GM08714 (cell line): ENCODE measurements at regions not wholly inside any gene's neighbourhood (a gene's known extent, or its start where the extent isn't known, plus 50 kb on each side); places are given as distances from the start of the nearest gene placed in this dataset.

Experiments used
- H3K4me3 ChIP-seq: fragments of 200-500 bp; sonication (Bioruptor generic); 2 replicates; pipeline ENCODE4 v1.5.1; 2014; ENCODE audit warnings: mild to moderate bottlenecking, low read length, inconsistent platforms
- ZNF274 ChIP-seq: IDR thresholded peaks from 2 replicates; pipeline ENCODE4 v1.6.1; 2012; ENCODE audit warnings: mild to moderate bottlenecking, low read depth, low read length

- H3K4me3 ChIP-seq: no peak overlapping the region
- TF ChIP-seq ZNF274: no peak
Observed at GRCh38 chr18:75927791-75928190, 500.3 kb upstream of the SMIM21 start.

DNA sequence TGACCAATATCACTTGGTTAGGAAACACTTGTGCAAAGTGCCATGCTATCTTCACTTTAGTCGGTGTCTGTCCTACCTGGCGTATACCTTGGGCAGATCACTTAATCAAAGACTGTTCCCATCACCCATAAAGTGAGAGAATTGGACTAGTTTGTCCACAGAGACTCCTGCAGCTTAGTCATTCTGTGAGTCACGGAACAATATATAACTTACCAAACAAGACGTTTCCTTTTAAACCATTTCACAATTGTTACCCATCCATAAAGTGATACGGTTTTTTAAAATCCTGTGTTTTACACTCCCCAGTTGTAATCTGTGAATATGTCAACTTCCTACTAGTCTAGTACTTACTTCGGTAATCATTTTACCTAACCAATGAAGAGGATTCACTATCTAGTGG, 499.3 kb upstream of the SMIM21 start:
- TF ChIP-seq ZNF274: no peak
- H3K4me3 ChIP-seq: no peak overlapping the region

DNA sequence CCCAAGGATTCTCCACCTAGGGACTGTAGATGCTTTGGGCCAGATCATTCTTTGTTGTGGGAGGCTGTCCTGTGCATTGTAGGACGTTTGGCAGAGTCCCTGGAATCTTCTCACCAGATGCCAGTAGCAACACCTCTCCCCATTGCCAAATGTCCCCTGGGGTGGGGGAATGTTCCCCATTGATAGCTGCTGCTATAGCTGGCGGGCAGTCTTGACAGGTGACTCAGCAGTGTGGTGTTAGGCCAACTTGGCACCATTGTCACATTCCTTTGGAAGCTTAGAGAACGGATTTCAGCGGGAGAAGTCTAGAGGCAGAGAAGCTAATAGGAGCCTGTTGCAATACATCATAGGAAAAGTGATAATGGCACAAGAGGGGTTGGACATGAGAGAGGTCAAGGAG, 495.7 kb upstream of the SMIM21 start:
- no peak for TF ChIP-seq ZNF274
- no peak overlapping the region for H3K4me3 ChIP-seq

GRCh38 chr18:75916624-75916982, 489.1 kb upstream of the SMIM21 start:
- TF ChIP-seq ZNF274: no peak
- no peak overlapping the region for H3K4me3 ChIP-seq

DNA sequence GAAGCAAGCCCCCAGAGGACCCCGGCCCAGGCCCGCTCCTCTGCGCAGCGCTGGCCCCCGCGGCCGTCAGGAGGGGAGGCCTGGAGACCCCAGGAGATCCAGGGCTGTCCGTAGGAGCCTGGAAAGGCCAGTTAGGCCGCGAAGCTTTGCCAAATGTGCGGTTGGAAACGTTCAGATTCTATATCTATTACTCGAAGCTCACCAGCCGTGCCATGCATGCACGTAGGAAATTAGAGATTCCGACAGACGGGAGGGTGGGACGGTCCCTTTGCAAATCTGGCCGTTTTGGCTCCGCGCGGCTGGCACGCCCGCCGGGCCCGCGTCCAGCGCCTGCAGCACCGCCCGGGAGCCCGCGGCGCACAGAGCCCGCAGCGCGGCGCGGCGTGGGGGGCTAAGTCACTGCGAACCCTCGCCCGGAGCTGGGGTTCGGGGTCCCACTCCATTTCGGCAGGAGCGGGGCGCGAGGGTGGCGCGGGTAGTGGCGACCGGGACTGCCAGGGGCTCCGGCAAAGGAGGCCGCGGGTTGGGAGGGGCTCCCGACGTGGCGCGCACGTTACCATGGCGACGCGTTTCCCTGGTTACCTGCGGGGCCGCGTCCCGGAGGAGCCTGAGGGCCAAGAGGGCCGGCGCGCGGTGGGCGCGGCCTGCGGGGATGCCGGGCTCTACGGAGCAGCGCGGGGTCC, 488.6 kb upstream of the SMIM21 start:
- H3K4me3 ChIP-seq: no peak overlapping the region
- no peak for TF ChIP-seq ZNF274

- TF ChIP-seq ZNF274: no peak
- H3K4me3 ChIP-seq: no peak overlapping the region
Observed at GRCh38 chr18:75912829-75913228, 485.3 kb upstream of the SMIM21 start.

DNA sequence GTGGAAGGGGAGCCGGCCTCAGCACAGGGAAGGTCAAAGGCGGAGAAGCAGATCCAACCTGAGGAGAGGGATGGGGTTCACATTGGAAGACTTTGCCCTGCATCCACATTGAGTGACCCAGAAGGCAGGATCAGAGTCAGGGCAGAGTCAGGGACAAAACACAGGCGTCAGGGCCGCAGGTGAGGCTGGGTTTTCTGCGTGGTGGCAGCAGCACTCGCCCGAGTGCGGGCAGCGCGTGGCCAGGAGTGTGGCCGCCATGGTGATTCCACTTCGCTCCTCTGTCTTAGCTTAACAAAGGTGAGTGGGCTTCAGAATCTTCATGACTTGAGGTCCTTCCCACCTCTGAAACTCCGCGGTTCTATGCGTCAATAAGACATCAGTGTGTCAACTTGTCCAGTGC, 476.9 kb upstream of the SMIM21 start:
- TF ChIP-seq ZNF274: no peak
- no peak overlapping the region for H3K4me3 ChIP-seq

DNA sequence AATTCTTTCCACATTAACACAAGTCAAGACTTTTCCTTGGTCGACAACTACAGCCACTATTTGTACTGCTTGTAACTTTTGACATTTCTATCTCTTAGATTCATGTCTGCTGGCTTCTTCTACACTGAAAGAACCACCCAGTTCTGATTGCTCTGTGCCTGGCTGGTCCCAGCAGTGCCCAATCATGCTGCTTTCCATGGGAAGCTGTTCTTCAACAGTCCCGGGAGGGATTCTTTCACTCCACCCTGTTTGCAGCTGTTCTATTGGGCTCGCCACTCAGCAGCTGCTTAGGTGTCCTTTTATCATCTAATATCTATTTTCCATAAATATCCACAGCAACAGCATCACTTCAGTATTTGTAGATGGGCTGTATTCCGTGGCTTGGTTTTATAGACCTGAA, 471.1 kb upstream of the SMIM21 start:
- H3K4me3 ChIP-seq: no peak overlapping the region
- TF ChIP-seq ZNF274: no peak

- no peak overlapping the region for H3K4me3 ChIP-seq
- TF ChIP-seq ZNF274: no peak
Observed at GRCh38 chr18:75897386-75897785, 469.9 kb upstream of the SMIM21 start.

DNA sequence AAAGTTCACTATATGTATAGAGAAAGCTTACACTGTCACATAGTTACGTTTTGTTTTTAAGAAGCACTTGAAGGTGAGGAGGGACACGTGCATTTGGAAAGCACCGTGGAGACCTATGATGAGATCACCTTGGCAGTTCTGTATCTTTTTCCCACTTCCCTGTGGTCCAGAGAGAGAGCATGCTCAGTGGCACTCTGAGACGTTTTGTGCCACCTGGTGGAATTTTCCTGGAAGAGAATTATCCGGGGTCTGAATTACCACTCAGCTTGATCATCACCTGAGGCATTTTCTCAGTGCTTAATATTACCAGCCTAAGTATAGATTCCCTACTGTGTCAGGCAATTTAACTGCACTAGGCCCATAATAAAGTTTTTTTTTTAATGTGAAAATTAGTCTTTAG, 469.4 kb upstream of the SMIM21 start:
- H3K4me3 ChIP-seq: no peak overlapping the region
- no peak for TF ChIP-seq ZNF274

- TF ChIP-seq ZNF274: no peak
- H3K4me3 ChIP-seq: no peak overlapping the region
Observed at GRCh38 chr18:75895135-75895534, 467.6 kb upstream of the SMIM21 start.

DNA sequence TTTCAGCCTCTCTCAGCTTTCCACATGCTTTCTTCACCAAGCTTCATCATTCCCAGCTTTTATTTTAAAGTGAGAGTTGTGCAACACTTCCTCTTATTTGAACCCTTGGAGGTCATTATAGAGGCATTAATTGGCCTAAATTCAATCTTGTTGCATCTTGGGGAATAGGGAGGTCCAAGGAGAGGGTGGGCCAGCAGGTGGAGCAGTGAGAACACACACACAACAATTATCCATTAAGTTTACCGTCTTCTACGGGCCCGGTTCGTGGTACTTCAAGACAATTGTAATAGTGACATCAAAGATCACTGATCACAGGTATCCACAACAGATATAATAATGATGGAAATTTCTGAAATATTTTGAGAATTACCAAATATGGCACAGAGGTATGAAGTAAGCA, 457.2 kb upstream of the SMIM21 start:
- no peak for TF ChIP-seq ZNF274

DNA sequence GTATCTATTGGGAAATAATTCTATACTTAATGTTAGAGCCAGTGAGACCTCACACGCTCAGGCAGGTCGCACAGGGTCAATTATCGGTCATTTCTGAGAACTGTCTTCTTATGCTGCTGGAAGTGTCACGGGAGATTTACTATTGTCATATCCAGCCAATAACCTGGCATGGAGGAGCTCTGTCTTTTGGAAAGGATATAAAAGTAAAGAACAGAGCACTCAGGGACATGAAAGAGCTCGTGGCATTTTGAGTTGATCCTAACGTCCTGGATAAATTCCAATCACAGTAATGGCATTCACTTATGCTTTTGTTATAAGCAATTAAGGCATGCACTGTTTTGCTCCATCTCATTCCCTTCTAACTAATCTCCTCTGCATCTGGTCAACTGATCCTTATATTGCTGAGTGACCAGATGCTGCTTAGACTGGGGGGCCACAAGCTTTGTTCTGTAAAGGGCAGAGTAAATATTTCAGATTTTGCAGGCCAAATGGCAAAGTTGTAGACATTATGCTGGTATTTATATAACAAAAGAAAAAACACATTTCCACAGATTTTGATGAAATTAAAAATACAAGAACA, 453.5 kb upstream of the SMIM21 start:
- TF ChIP-seq ZNF274: no peak
- no peak overlapping the region for H3K4me3 ChIP-seq

More for the DNA sequence above, 457.2 kb upstream of the SMIM21 start:
- no peak overlapping the region for H3K4me3 ChIP-seq

GRCh38 chr18:75880266-75880665, 452.8 kb upstream of the SMIM21 start:
- no peak overlapping the region for H3K4me3 ChIP-seq
- no peak for TF ChIP-seq ZNF274

GRCh38 chr18:75879196-75879595, 451.7 kb upstream of the SMIM21 start:
- no peak overlapping the region for H3K4me3 ChIP-seq
- no peak for TF ChIP-seq ZNF274

GRCh38 chr18:75875559-75875958, 448.1 kb upstream of the SMIM21 start:
- TF ChIP-seq ZNF274: no peak
- H3K4me3 ChIP-seq: no peak overlapping the region
